IPS DF 6.9 (cell line): ENCODE measurements at regions not wholly inside any gene's neighbourhood (a gene's known extent, or its start where the extent isn't known, plus 50 kb on each side); places are given as distances from the start of the nearest gene placed in this dataset.

ENCODE experiments used
- DNase-seq: peaks from one replicate; pipeline ENCODE4 v3.0.0-alpha.2; 2013; ENCODE audit warnings: low read depth, low spot score
- H3K27ac ChIP-seq: one replicate; pipeline ENCODE4 v1.5.1; 2013; ENCODE audit warnings: low read length, control low read depth
- H3K27me3 ChIP-seq: 2 replicates; pipeline ENCODE4 v1.6.1; 2013; ENCODE audit warnings: mild to moderate bottlenecking, low read length; ENCODE audit not compliant: control insufficient read depth, insufficient read depth
- H3K36me3 ChIP-seq: 2 replicates; pipeline ENCODE4 v1.6.1; 2013; ENCODE audit warnings: low read length; ENCODE audit not compliant: control insufficient read depth, insufficient read depth
- H3K4me1 ChIP-seq: 2 replicates; pipeline ENCODE4 v1.6.1; 2013; ENCODE audit warnings: low read length; ENCODE audit not compliant: control insufficient read depth, insufficient read depth
- H3K4me3 ChIP-seq: 2 replicates; pipeline ENCODE4 v1.5.1; 2013; ENCODE audit warnings: mild to moderate bottlenecking, low read length
- H3K9me3 ChIP-seq: 2 replicates; pipeline ENCODE4 v1.6.1; 2013; ENCODE audit warnings: low read length, inconsistent platforms; ENCODE audit not compliant: control insufficient read depth, insufficient read depth
- WGBS: extraction: QIAGEN DNeasy Blood & Tissue Kit; methylation state at CpG from one replicate; pipeline ENCODE4 v1.1.7; 2013; ENCODE audit warnings: mixed read lengths, missing lambda C conversion rate; ENCODE audit not compliant: insufficient read length, insufficient coverage; 5-methylcytosine and 5-hydroxymethylcytosine counted together

- WGBS: no CpG with 5 or more reads among the region's 5 CpGs
- Histone ChIP-seq H3K4me3 (no peak overlapping the region), H3K4me1 (no peaks in the 10 kb centered on the region), H3K9me3 (no peaks in the 10 kb centered on the region), H3K36me3 (no peaks in the 10 kb centered on the region), H3K27ac (no peak overlapping the region), H3K27me3 (no peaks in the 10 kb centered on the region)
- DNase-seq: peak; percentile 27
These were observed 152.8 kb downstream of the DSC3 start for GRCh38 chr18:30889519-30890301.

GRCh38 chr18:30888344-30888743 lies 154.2 kb downstream of the DSC3 start:
- no peak for DNase-seq
- no CpG with 5 or more reads among the region's 5 CpGs for WGBS
- Histone ChIP-seq H3K27ac (no peak overlapping the region), H3K36me3 (no peaks in the 10 kb centered on the region), H3K4me3 (no peak overlapping the region), H3K9me3 (no peaks in the 10 kb centered on the region), H3K27me3 (no peaks in the 10 kb centered on the region), H3K4me1 (no peaks in the 10 kb centered on the region)

GRCh38 chr18:30886998-30887397 lies 155.5 kb downstream of the DSC3 start:
- no peak for DNase-seq
- no peak overlapping the region for H3K27ac ChIP-seq
- no peaks in the 10 kb centered on the region for H3K4me1 ChIP-seq
- no CpG with 5 or more reads among the region's 4 CpGs for WGBS
- H3K36me3 ChIP-seq: no peaks in the 10 kb centered on the region
- H3K4me3 ChIP-seq: no peak overlapping the region
- H3K27me3 ChIP-seq: no peaks in the 10 kb centered on the region
- H3K9me3 ChIP-seq: no peaks in the 10 kb centered on the region

- no peaks in the 10 kb centered on the region for H3K9me3 ChIP-seq
- H3K36me3 ChIP-seq: no peaks in the 10 kb centered on the region
- H3K4me3 ChIP-seq: no peak overlapping the region
- no peak overlapping the region for H3K27ac ChIP-seq
- no peak for DNase-seq
- H3K27me3 ChIP-seq: no peaks in the 10 kb centered on the region
- H3K4me1 ChIP-seq: no peaks in the 10 kb centered on the region
- no CpG with 5 or more reads among the region's 2 CpGs for WGBS
These were observed 172.1 kb downstream of the DSC3 start for GRCh38 chr18:30870466-30870865.

- WGBS: 100% methylated on average over 2 of the region's 6 CpGs
These were observed 179.6 kb downstream of the DSC3 start for GRCh38 chr18:30862900-30863299.

GRCh38 chr18:30860741-30861140 lies 181.8 kb downstream of the DSC3 start:
- Histone ChIP-seq H3K9me3 (no peaks in the 10 kb centered on the region), H3K27me3 (no peaks in the 10 kb centered on the region), H3K27ac (no peak overlapping the region), H3K4me3 (no peak overlapping the region), H3K36me3 (no peaks in the 10 kb centered on the region), H3K4me1 (no peaks in the 10 kb centered on the region)
- no CpG with 5 or more reads among the region's 3 CpGs for WGBS
- no peak for DNase-seq

More at GRCh38 chr18:30862900-30863299, 179.6 kb downstream of the DSC3 start:
- Histone ChIP-seq H3K27ac (no peak overlapping the region), H3K4me3 (no peak overlapping the region), H3K36me3 (no peaks in the 10 kb centered on the region), H3K9me3 (no peaks in the 10 kb centered on the region), H3K27me3 (no peaks in the 10 kb centered on the region), H3K4me1 (no peaks in the 10 kb centered on the region)
- DNase-seq: no peak

- Histone ChIP-seq H3K36me3 (no peaks in the 10 kb centered on the region), H3K27ac (no peak overlapping the region), H3K27me3 (no peaks in the 10 kb centered on the region), H3K4me1 (no peaks in the 10 kb centered on the region), H3K9me3 (no peaks in the 10 kb centered on the region), H3K4me3 (no peak overlapping the region)
- no peak for DNase-seq
- no CpG with 5 or more reads among the region's 3 CpGs for WGBS
These were observed 183.5 kb downstream of the DSC3 start for GRCh38 chr18:30859036-30859435.

GRCh38 chr18:30858560-30858959 lies 184.0 kb downstream of the DSC3 start:
- no peak overlapping the region for H3K4me3 ChIP-seq
- H3K4me1 ChIP-seq: no peaks in the 10 kb centered on the region
- no peak overlapping the region for H3K27ac ChIP-seq
- no peaks in the 10 kb centered on the region for H3K9me3 ChIP-seq
- H3K36me3 ChIP-seq: no peaks in the 10 kb centered on the region
- H3K27me3 ChIP-seq: no peaks in the 10 kb centered on the region
- DNase-seq: no peak
- no CpG with 5 or more reads among the region's 2 CpGs for WGBS

GRCh38 chr18:30855762-30856161 lies 186.8 kb downstream of the DSC3 start:
- WGBS: no CpG with 5 or more reads among the region's 2 CpGs
- H3K4me1 ChIP-seq: no peaks in the 10 kb centered on the region
- H3K4me3 ChIP-seq: no peak overlapping the region
- H3K27ac ChIP-seq: no peak overlapping the region
- no peaks in the 10 kb centered on the region for H3K27me3 ChIP-seq
- no peak for DNase-seq
- no peaks in the 10 kb centered on the region for H3K9me3 ChIP-seq
- no peaks in the 10 kb centered on the region for H3K36me3 ChIP-seq

- no peak for DNase-seq
- H3K4me3 ChIP-seq: no peak overlapping the region
- H3K9me3 ChIP-seq: no peaks in the 10 kb centered on the region
- no peak overlapping the region for H3K27ac ChIP-seq
- no peaks in the 10 kb centered on the region for H3K27me3 ChIP-seq
- H3K4me1 ChIP-seq: no peaks in the 10 kb centered on the region
- no peaks in the 10 kb centered on the region for H3K36me3 ChIP-seq
These were observed 189.6 kb downstream of the DSC3 start for GRCh38 chr18:30852980-30853379.

- WGBS: no CpG with 5 or more reads among the region's 2 CpGs
- Histone ChIP-seq H3K27me3 (no peaks in the 10 kb centered on the region), H3K4me3 (no peak overlapping the region), H3K9me3 (no peaks in the 10 kb centered on the region), H3K4me1 (no peaks in the 10 kb centered on the region), H3K27ac (no peak overlapping the region), H3K36me3 (no peaks in the 10 kb centered on the region)
- DNase-seq: no peak
These were observed 190.0 kb downstream of the DSC3 start for GRCh38 chr18:30852541-30852940.
